BE2C (cell line): ENCODE measurements at regions not wholly inside any gene's neighbourhood (a gene's known extent, or its start where the extent isn't known, plus 50 kb on each side); places are given as distances from the start of the nearest gene placed in this dataset.
A peak's percentile ranks its signal among the peaks of the same experiment; 100 is the strongest.

ENCODE experiments used
- DNase-seq: peaks from one replicate; pipeline ENCODE4 v3.0.0-alpha.2; 2020
- H3K27me3 ChIP-seq: fragments of 250-450 bp; sonication (Bioruptor Pico); 2 replicates; pipeline ENCODE4 v1.5.1; 2020; ENCODE audit warnings: mild to moderate bottlenecking
- H3K36me3 ChIP-seq: fragments of 250-450 bp; sonication (Bioruptor Pico); 2 replicates; pipeline ENCODE4 v1.5.1; 2020; ENCODE audit warnings: mild to moderate bottlenecking
- H3K4me1 ChIP-seq: fragments of 250-450 bp; sonication (Bioruptor Pico); 2 replicates; pipeline ENCODE4 v1.5.1; 2020
- H3K4me3 ChIP-seq: 2 replicates; pipeline ENCODE4 v1.5.1; 2011; ENCODE audit warnings: low read depth, low read length
- H3K9me3 ChIP-seq: fragments of 250-450 bp; sonication (Bioruptor Pico); 2 replicates; pipeline ENCODE4 v1.5.1; 2020
- CTCF ChIP-seq: IDR thresholded peaks from 2 replicates; pipeline ENCODE4 v1.5.1; 2012; ENCODE audit warnings: mild to moderate bottlenecking, low read depth, low read length

- Histone ChIP-seq H3K9me3 (no peaks in the 10 kb centered on the region), H3K4me3 (no peak overlapping the region), H3K27me3 (no peaks in the 10 kb centered on the region), H3K36me3 (no peaks in the 10 kb centered on the region), H3K4me1 (peaks cover 10% of the 10 kb centered on the region)
- DNase-seq = no peak
- no peak for TF ChIP-seq CTCF
Observed at GRCh38 chr2:7987992-7988391, 693.9 kb upstream of the ID2 start.

- DNase-seq = no peak
- no peak overlapping the region for H3K4me3 ChIP-seq
- no peaks in the 10 kb centered on the region for H3K36me3 ChIP-seq
- no peak for TF ChIP-seq CTCF
- H3K27me3 ChIP-seq = no peaks in the 10 kb centered on the region
- no peaks in the 10 kb centered on the region for H3K9me3 ChIP-seq
- H3K4me1 ChIP-seq = peaks cover 12% of the 10 kb centered on the region
Observed at GRCh38 chr2:7988440-7988839, 693.4 kb upstream of the ID2 start.

GRCh38 chr2:7989823-7990222, 692.0 kb upstream of the ID2 start:
- H3K27me3 ChIP-seq = no peaks in the 10 kb centered on the region
- no peak for TF ChIP-seq CTCF

GRCh38 chr2:7992612-7993602, 688.9 kb upstream of the ID2 start:
- peak; percentile 60 for DNase-seq
- no peak for TF ChIP-seq CTCF
- peaks cover 37% of the 10 kb centered on the region for H3K4me1 ChIP-seq
- no peaks in the 10 kb centered on the region for H3K9me3 ChIP-seq
- H3K27me3 ChIP-seq = no peaks in the 10 kb centered on the region
- no peak overlapping the region for H3K4me3 ChIP-seq
- H3K36me3 ChIP-seq = no peaks in the 10 kb centered on the region

More at GRCh38 chr2:7989823-7990222, 692.0 kb upstream of the ID2 start:
- DNase-seq = no peak
- no peak overlapping the region for H3K4me3 ChIP-seq
- peaks cover 26% of the 10 kb centered on the region for H3K4me1 ChIP-seq
- H3K36me3 ChIP-seq = no peaks in the 10 kb centered on the region
- no peaks in the 10 kb centered on the region for H3K9me3 ChIP-seq

- no peaks in the 10 kb centered on the region for H3K9me3 ChIP-seq
- H3K27me3 ChIP-seq = no peaks in the 10 kb centered on the region
- peak; percentile 80 for DNase-seq
- peaks cover 33% of the 10 kb centered on the region for H3K4me1 ChIP-seq
- H3K4me3 ChIP-seq = no peak overlapping the region
- TF ChIP-seq CTCF = no peak
- no peaks in the 10 kb centered on the region for H3K36me3 ChIP-seq
Observed at GRCh38 chr2:7994397-7994951, 687.4 kb upstream of the ID2 start.

- Histone ChIP-seq H3K27me3 (no peaks in the 10 kb centered on the region), H3K9me3 (no peaks in the 10 kb centered on the region), H3K4me1 (peaks cover 32% of the 10 kb centered on the region), H3K4me3 (no peak overlapping the region), H3K36me3 (no peaks in the 10 kb centered on the region)
- no peak for DNase-seq
- TF ChIP-seq CTCF = no peak
Observed at GRCh38 chr2:7997279-7997678, 684.6 kb upstream of the ID2 start.
